OCI-LY1 (cell line): ENCODE measurements at regions not wholly inside any gene's neighbourhood (a gene's known extent, or its start where the extent isn't known, plus 50 kb on each side); places are given as distances from the start of the nearest gene placed in this dataset.

Experiments used
- H2AFZ ChIP-seq: fragments of 200-600 bp; sonication (generic), shearing (Covaris generic); 2 replicates; pipeline ENCODE4 v1.6.0; 2014; ENCODE audit warnings: antibody characterized with exemption, mild to moderate bottlenecking, low read length
- H3F3A ChIP-seq: fragments of 200-600 bp; sonication (generic), shearing (Covaris generic); 2 replicates; pipeline ENCODE4 v1.6.0; 2014; ENCODE audit warnings: mild to moderate bottlenecking, antibody characterized with exemption, low read length, moderate library complexity; ENCODE audit not compliant: insufficient read depth
- H3K27ac ChIP-seq: fragments of 200-600 bp; sonication (generic); 2 replicates; pipeline ENCODE4 v1.5.1; 2014; ENCODE audit warnings: low read length, mixed run types, mild to moderate bottlenecking, low read depth; ENCODE audit not compliant: poor library complexity, severe bottlenecking
- H3K27me3 ChIP-seq: fragments of 200-600 bp; sonication (generic); 2 replicates; pipeline ENCODE4 v1.6.0; 2014; ENCODE audit warnings: antibody characterized with exemption, mild to moderate bottlenecking, low read length, moderate library complexity; ENCODE audit not compliant: insufficient read depth
- H3K36me3 ChIP-seq: fragments of 200-600 bp; sonication (generic); 2 replicates; pipeline ENCODE4 v1.6.1; 2014; ENCODE audit warnings: mild to moderate bottlenecking, antibody characterized with exemption, low read length, moderate library complexity, mixed read lengths; ENCODE audit not compliant: insufficient read depth
- H3K4me1 ChIP-seq: fragments of 200-600 bp; sonication (generic); 2 replicates; pipeline ENCODE4 v1.5.1; 2014; ENCODE audit warnings: mild to moderate bottlenecking, low read length, moderate library complexity; ENCODE audit not compliant: insufficient read depth, severe bottlenecking
- H3K4me2 ChIP-seq: fragments of 200-600 bp; sonication (generic), shearing (Covaris generic); 2 replicates; pipeline ENCODE4 v1.6.1; 2014; ENCODE audit warnings: low read length
- H3K4me3 ChIP-seq: fragments of 200-600 bp; sonication (generic); 2 replicates; pipeline ENCODE4 v1.5.1; 2014; ENCODE audit warnings: low read length, low read depth, mild to moderate bottlenecking, mixed read lengths; ENCODE audit not compliant: poor library complexity, severe bottlenecking
- H3K79me2 ChIP-seq: fragments of 200-600 bp; shearing (Covaris generic); 2 replicates; pipeline ENCODE4 v1.6.1; 2016; ENCODE audit warnings: mixed run types, low read length, mixed read lengths; ENCODE audit not compliant: insufficient read depth
- H3K9ac ChIP-seq: fragments of 200-600 bp; sonication (generic), shearing (Covaris generic); 2 replicates; pipeline ENCODE4 v1.6.1; 2014; ENCODE audit warnings: mild to moderate bottlenecking, low read length, mixed read lengths
- H3K9me2 ChIP-seq: fragments of 200-600 bp; sonication (generic), shearing (Covaris generic); 2 replicates; pipeline ENCODE4 v1.6.1; 2014; ENCODE audit warnings: low read depth, mild to moderate bottlenecking, low read length, mixed read lengths
- H3K9me3 ChIP-seq: fragments of 200-600 bp; shearing (Covaris generic); 2 replicates; pipeline ENCODE4 v1.6.1; 2014; ENCODE audit warnings: low read length, mixed read lengths
- H4K20me1 ChIP-seq: fragments of 200-600 bp; sonication (generic), shearing (Covaris generic); 2 replicates; pipeline ENCODE4 v1.6.0; 2016; ENCODE audit warnings: mild to moderate bottlenecking, low read length; ENCODE audit not compliant: insufficient read depth
- CTCF ChIP-seq: fragments of 200-600 bp; sonication (generic), shearing (Covaris generic); IDR thresholded peaks from 2 replicates; pipeline ENCODE4 v1.5.1; 2017; ENCODE audit warnings: mild to moderate bottlenecking, antibody characterized with exemption, low read length, moderate library complexity, mixed read lengths
- EZH2 ChIP-seq: fragments of 200-600 bp; sonication (generic), shearing (Covaris generic); IDR thresholded peaks from 2 replicates; pipeline ENCODE4 v1.8.0; 2017; ENCODE audit warnings: borderline replicate concordance, mixed run types, mild to moderate bottlenecking, antibody characterized with exemption, low read length, moderate library complexity, mixed read lengths

DNA sequence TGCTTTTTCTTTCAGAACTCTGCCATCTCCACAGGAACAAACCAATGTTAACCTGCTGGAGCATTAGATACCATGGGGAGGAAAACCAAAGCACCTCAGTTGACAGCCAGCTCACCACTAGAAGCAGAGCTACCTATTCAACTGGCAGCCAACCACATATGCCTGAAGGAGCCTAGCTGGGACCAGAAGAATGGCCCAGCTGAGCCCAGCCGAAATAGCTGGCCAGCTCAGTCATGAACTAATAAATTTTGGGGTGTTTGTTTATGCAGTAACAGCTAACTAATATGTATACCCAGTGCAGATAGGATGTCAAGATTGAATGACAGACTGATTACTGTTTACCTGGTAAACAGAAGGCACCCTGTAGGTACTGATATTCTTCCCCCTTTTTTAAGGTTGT is 1117.5 kb downstream of the TBL1XR1 start:
- Histone ChIP-seq H3K9me3 (no peaks in the 10 kb centered on the region), H3K4me2 (no peak overlapping the region), H3K4me3 (no peak overlapping the region), H3K9ac (no peak overlapping the region), H4K20me1 (no peaks in the 10 kb centered on the region), H2AFZ (no peak overlapping the region), H3K79me2 (no peaks in the 10 kb centered on the region), H3K4me1 (no peaks in the 10 kb centered on the region), H3K27ac (no peak overlapping the region), H3K36me3 (no peaks in the 10 kb centered on the region), H3F3A (no peaks in the 10 kb centered on the region), H3K27me3 (peaks cover 4% of the 10 kb centered on the region; the same call in 1 of the 2 replicates), H3K9me2 (no peaks in the 10 kb centered on the region)
- TF ChIP-seq CTCF (no peak), EZH2 (no peak)

GRCh38 chr3:176078906-176079305 is 1118.4 kb downstream of the TBL1XR1 start:
- H3K9me3 ChIP-seq, result no peaks in the 10 kb centered on the region
- H3K27me3 ChIP-seq, result peaks cover 4% of the 10 kb centered on the region; the same call in 1 of the 2 replicates
- no peak overlapping the region for H3K4me3 ChIP-seq
- no peak overlapping the region for H3K9ac ChIP-seq
- H2AFZ ChIP-seq, result no peak overlapping the region
- no peaks in the 10 kb centered on the region for H3K79me2 ChIP-seq
- H4K20me1 ChIP-seq, result no peaks in the 10 kb centered on the region
- H3K9me2 ChIP-seq, result no peaks in the 10 kb centered on the region
- H3K36me3 ChIP-seq, result no peaks in the 10 kb centered on the region
- no peaks in the 10 kb centered on the region for H3F3A ChIP-seq
- H3K4me1 ChIP-seq, result no peaks in the 10 kb centered on the region
- no peak overlapping the region for H3K27ac ChIP-seq
- no peak overlapping the region for H3K4me2 ChIP-seq
- TF ChIP-seq CTCF (no peak), EZH2 (no peak)

- TF ChIP-seq CTCF (no peak), EZH2 (no peak)
- no peaks in the 10 kb centered on the region for H3K79me2 ChIP-seq
- no peaks in the 10 kb centered on the region for H3K9me2 ChIP-seq
- H3K36me3 ChIP-seq, result no peaks in the 10 kb centered on the region
- no peak overlapping the region for H2AFZ ChIP-seq
- H3K27me3 ChIP-seq, result no peaks in the 10 kb centered on the region
- H3K9me3 ChIP-seq, result no peaks in the 10 kb centered on the region
- H3K4me1 ChIP-seq, result no peaks in the 10 kb centered on the region
- no peak overlapping the region for H3K9ac ChIP-seq
- no peaks in the 10 kb centered on the region for H3F3A ChIP-seq
- H3K4me2 ChIP-seq, result no peak overlapping the region
- H3K4me3 ChIP-seq, result no peak overlapping the region
- H3K27ac ChIP-seq, result no peak overlapping the region
- no peaks in the 10 kb centered on the region for H4K20me1 ChIP-seq
Observed at GRCh38 chr3:176075491-176075890, 1121.8 kb downstream of the TBL1XR1 start.
